ENCODE measurements at regions not wholly inside any gene's neighbourhood (a gene's known extent, or its start where the extent isn't known, plus 50 kb on each side); places are given as distances from the start of the nearest gene placed in this dataset.

DNA sequence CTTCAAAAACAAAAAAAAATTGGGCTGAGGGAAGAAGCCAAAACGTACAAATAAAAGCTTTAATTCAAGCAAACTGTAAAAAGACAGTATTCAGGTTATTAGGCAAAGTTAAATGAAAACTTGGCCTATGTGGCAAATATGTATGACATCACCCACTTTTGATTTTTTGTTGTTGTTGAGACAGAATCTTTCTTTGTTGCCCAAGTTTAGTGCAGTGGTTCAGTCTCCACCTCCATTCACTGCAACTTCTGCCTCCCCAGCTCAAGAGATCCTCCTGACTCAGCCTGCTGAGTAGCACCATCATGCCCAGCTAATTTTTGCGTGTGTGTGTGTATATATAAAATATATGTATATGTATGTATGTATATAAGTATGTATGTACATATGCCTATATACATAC lies 440.4 kb upstream of the NRXN1 start:
- TF ChIP-seq CTCF (IDR thresholded peaks at IDR 0.05 in 4 of 5, conservative IDR thresholded peaks at IDR 0.05 in 1 of 5) = no peak
- TF ChIP-seq POLR2A (IDR thresholded peaks at IDR 0.05) = no peak

All from gastrocnemius medialis (tissue), 4 donors.